ENCODE measurements at regions not wholly inside any gene's neighbourhood (a gene's known extent, or its start where the extent isn't known, plus 50 kb on each side); places are given as distances from the start of the nearest gene placed in this dataset.

DNA sequence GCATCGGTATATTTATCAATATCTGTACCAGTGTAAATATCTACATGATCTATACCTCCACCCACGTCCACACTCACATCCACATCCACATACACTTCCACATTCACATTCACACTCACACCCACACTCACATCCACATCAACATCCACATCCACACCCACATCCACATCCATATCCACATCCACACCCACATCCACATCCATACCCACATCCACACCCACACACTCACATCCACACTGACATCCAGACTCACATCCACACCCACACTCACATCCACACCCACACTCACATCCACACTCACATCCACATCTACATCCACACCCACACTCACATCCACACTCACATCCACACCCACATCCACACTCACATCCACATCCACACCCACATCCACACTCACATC, 189.2 kb downstream of the IRX1 start:
- TF ChIP-seq, protein P1, sequence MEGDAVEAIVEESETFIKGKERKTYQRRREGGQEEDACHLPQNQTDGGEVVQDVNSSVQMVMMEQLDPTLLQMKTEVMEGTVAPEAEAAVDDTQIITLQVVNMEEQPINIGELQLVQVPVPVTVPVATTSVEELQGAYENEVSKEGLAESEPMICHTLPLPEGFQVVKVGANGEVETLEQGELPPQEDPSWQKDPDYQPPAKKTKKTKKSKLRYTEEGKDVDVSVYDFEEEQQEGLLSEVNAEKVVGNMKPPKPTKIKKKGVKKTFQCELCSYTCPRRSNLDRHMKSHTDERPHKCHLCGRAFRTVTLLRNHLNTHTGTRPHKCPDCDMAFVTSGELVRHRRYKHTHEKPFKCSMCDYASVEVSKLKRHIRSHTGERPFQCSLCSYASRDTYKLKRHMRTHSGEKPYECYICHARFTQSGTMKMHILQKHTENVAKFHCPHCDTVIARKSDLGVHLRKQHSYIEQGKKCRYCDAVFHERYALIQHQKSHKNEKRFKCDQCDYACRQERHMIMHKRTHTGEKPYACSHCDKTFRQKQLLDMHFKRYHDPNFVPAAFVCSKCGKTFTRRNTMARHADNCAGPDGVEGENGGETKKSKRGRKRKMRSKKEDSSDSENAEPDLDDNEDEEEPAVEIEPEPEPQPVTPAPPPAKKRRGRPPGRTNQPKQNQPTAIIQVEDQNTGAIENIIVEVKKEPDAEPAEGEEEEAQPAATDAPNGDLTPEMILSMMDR (IDR thresholded peaks at IDR 0.05), result no peak
- TF ChIP-seq POLR2A (IDR thresholded peaks at IDR 0.05), result no peak
